GM23338 (cell line): ENCODE measurements at regions not wholly inside any gene's neighbourhood (a gene's known extent, or its start where the extent isn't known, plus 50 kb on each side); places are given as distances from the start of the nearest gene placed in this dataset.

ENCODE experiments used
- ATAC-seq: fragments of 200-7000 bp; cut with Tn5 transposase; 3 replicates; pipeline ENCODE4 v1.9.1; 2020
- DNase-seq: peaks from one replicate; pipeline ENCODE4 v3.0.0-alpha.2; 2015; ENCODE audit warnings: low spot score
- H2AFZ ChIP-seq: fragments of 200-600 bp; sonication (generic); 2 replicates; pipeline ENCODE4 v1.8.0; 2016; ENCODE audit warnings: antibody characterized with exemption, mild to moderate bottlenecking, moderate library complexity
- H3F3A ChIP-seq: fragments of 200-600 bp; sonication (generic); replicated peaks from 2 replicates; pipeline ENCODE4 v1.8.0; 2017; ENCODE audit warnings: antibody characterized with exemption, mixed run types, low read depth
- H3K27ac ChIP-seq: fragments of 200-600 bp; sonication (generic); 2 replicates; pipeline ENCODE4 v1.6.1; 2016; ENCODE audit warnings: low read depth
- H3K27me3 ChIP-seq: fragments of 200-600 bp; sonication (generic); 2 replicates; pipeline ENCODE4 v1.8.0; 2016; ENCODE audit warnings: mild to moderate bottlenecking, mixed run types, moderate library complexity; ENCODE audit not compliant: insufficient read depth
- H3K36me3 ChIP-seq: fragments of 200-600 bp; sonication (generic); 2 replicates; pipeline ENCODE4 v1.8.0; 2016; ENCODE audit warnings: mild to moderate bottlenecking; ENCODE audit not compliant: insufficient read depth
- H3K4me1 ChIP-seq: fragments of 200-600 bp; sonication (generic); 2 replicates; pipeline ENCODE4 v1.8.0; 2016; ENCODE audit warnings: mild to moderate bottlenecking, moderate library complexity; ENCODE audit not compliant: insufficient read depth
- H3K4me2 ChIP-seq: fragments of 200-600 bp; sonication (generic); 2 replicates; pipeline ENCODE4 v1.7.1; 2017; ENCODE audit warnings: mixed run types
- H3K4me3 ChIP-seq: fragments of 200-600 bp; sonication (generic); 2 replicates; pipeline ENCODE4 v1.6.1; 2016; ENCODE audit warnings: mixed run types
- H3K79me2 ChIP-seq: fragments of 200-600 bp; sonication (generic); replicated peaks from 2 replicates; pipeline ENCODE4 v1.8.0; 2017; ENCODE audit warnings: mild to moderate bottlenecking; ENCODE audit not compliant: insufficient read depth
- H3K9me2 ChIP-seq: fragments of 200-600 bp; sonication (generic); 2 replicates; pipeline ENCODE4 v1.8.0; 2017; ENCODE audit not compliant: insufficient read depth
- H4K20me1 ChIP-seq: fragments of 200-600 bp; sonication (generic); replicated peaks from 2 replicates; pipeline ENCODE4 v1.8.0; 2017; ENCODE audit warnings: mild to moderate bottlenecking; ENCODE audit not compliant: insufficient read depth
- H3K27ac Mint-ChIP-seq: 2 replicates; pipeline ENCODE4 v1.8.0; 2020; ENCODE audit warnings: inconsistent platforms, mild to moderate bottlenecking, moderate library complexity, mixed read lengths
- H3K27me3 Mint-ChIP-seq: 3 replicates; pipeline ENCODE4 v1.8.0; 2022; ENCODE audit warnings: low read depth, mild to moderate bottlenecking, moderate library complexity, mixed read lengths, inconsistent platforms; ENCODE audit not compliant: insufficient read depth, poor library complexity
- H3K36me3 Mint-ChIP-seq: 3 replicates; pipeline ENCODE4 v1.8.0; 2021; ENCODE audit warnings: low read depth, mild to moderate bottlenecking, inconsistent platforms, moderate library complexity, mixed read lengths
- H3K4me1 Mint-ChIP-seq: 3 replicates; pipeline ENCODE4 v1.8.0; 2020; ENCODE audit warnings: mild to moderate bottlenecking, inconsistent platforms, mixed read lengths
- H3K4me3 Mint-ChIP-seq: 3 replicates; pipeline ENCODE4 v1.8.0; 2021; ENCODE audit warnings: moderate library complexity, mild to moderate bottlenecking, inconsistent platforms, mixed read lengths
- H3K9me3 Mint-ChIP-seq: 3 replicates; pipeline ENCODE4 v1.8.0; 2020; ENCODE audit warnings: moderate library complexity, mild to moderate bottlenecking, inconsistent platforms, mixed read lengths
- CREB1 ChIP-seq: fragments of 250-450 bp; sonication (Bioruptor Pico); IDR thresholded peaks from 2 replicates; pipeline ENCODE4 v1.5.0; 2020; ENCODE audit warnings: low read depth, mild to moderate bottlenecking, moderate library complexity
- EZH2 ChIP-seq: fragments of 200-600 bp; sonication (generic); IDR thresholded peaks from one replicate; pipeline ENCODE4 v1.8.0; 2017; ENCODE audit warnings: antibody characterized with exemption, mild to moderate bottlenecking, low read depth; ENCODE audit not compliant: unreplicated experiment
- EZH2phosphoT487 ChIP-seq: fragments of 200-600 bp; sonication (generic); IDR thresholded peaks from one replicate; pipeline ENCODE4 v1.8.1; 2018; ENCODE audit warnings: antibody characterized with exemption; ENCODE audit not compliant: unreplicated experiment
- JUNB ChIP-seq: IDR thresholded peaks from one replicate; pipeline ENCODE4 v1.6.1; 2016; ENCODE audit warnings: antibody characterized with exemption; ENCODE audit not compliant: unreplicated experiment
- NANOG ChIP-seq: IDR thresholded peaks from 2 replicates; pipeline ENCODE4 v1.6.1; 2016; ENCODE audit warnings: antibody characterized with exemption, borderline replicate concordance
- POLR2AphosphoS5 ChIP-seq: IDR thresholded peaks from 2 replicates; pipeline ENCODE4 v1.6.1; 2016; ENCODE audit warnings: antibody characterized with exemption, low read depth
- REST ChIP-seq: IDR thresholded peaks from one replicate; pipeline ENCODE4 v1.6.1; 2018; ENCODE audit warnings: antibody characterized with exemption; ENCODE audit not compliant: unreplicated experiment
- STAT1 ChIP-seq: IDR thresholded peaks from one replicate; pipeline ENCODE4 v1.6.1; 2016; ENCODE audit warnings: antibody characterized with exemption; ENCODE audit not compliant: unreplicated experiment
- ZNF114 ChIP-seq: fragments of 250-450 bp; sonication (Bioruptor Pico); IDR thresholded peaks from 2 replicates; pipeline ENCODE4 v1.5.0; 2020; ENCODE audit warnings: mild to moderate bottlenecking, moderate library complexity
- ZNF331 ChIP-seq: fragments of 250-450 bp; sonication (Bioruptor Pico); IDR thresholded peaks from 2 replicates; pipeline ENCODE4 v1.5.0; 2020; ENCODE audit warnings: low read depth, mild to moderate bottlenecking, moderate library complexity
- TF ChIP-seq, protein P1 (sequence below): IDR thresholded peaks from 2 replicates; pipeline ENCODE4 v1.6.1; 2016; ENCODE audit warnings: antibody characterized with exemption
- TF ChIP-seq, protein P2 (sequence below): fragments of 250-450 bp; sonication (Bioruptor Pico); IDR thresholded peaks from 2 replicates; pipeline ENCODE4 v1.5.0; 2020; ENCODE audit warnings: mild to moderate bottlenecking, moderate library complexity
- TF ChIP-seq, protein P3 (sequence below), 2 experiments: fragments of 200-600 bp in 1 of 2; sonication (generic) in 1 of 2; conservative IDR thresholded peaks; 2 replicates each; pipeline versions ENCODE4 v1.5.1 to v1.6.1; 2016 to 2017; ENCODE audit warnings: antibody characterized with exemption in 2 of 2, low read depth in 2 of 2, mild to moderate bottlenecking in 2 of 2, moderate library complexity in 1 of 2

DNA sequence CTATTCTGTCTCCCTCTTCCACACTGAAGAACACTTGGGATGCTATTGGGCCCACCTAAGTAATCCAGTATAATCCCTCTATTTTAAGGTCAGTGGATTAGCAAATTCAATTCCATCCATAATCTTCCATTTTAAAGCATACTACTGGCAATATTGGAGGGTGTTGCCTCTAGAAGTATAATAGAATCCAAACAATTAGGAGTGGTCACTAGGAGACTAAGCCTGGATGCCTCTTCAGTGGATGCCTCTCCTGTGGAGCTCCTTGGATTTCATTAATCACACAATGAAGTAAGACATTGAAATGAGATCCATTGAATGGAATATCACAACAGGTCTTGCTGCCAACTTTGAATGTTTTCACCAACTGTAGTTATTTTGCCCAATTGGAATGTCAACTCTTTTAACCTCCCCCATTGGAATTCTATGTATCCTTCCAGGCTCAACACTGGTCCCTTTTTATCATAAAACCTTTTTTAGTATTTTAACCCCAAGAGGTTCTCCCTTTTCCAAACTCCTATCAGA is 311.6 kb downstream of the PLK2 start:
- Mint-ChIP-seq H3K9me3 (no peaks in the 10 kb centered on the region), H3K4me1 (no peaks in the 10 kb centered on the region), H3K27me3 (no peaks in the 10 kb centered on the region), H3K27ac (no peak overlapping the region), H3K4me3 (no peak overlapping the region), H3K36me3 (no peaks in the 10 kb centered on the region)
- TF ChIP-seq, protein P1, sequence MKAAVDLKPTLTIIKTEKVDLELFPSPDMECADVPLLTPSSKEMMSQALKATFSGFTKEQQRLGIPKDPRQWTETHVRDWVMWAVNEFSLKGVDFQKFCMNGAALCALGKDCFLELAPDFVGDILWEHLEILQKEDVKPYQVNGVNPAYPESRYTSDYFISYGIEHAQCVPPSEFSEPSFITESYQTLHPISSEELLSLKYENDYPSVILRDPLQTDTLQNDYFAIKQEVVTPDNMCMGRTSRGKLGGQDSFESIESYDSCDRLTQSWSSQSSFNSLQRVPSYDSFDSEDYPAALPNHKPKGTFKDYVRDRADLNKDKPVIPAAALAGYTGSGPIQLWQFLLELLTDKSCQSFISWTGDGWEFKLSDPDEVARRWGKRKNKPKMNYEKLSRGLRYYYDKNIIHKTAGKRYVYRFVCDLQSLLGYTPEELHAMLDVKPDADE = no peak
- TF ChIP-seq EZH2phosphoT487 (no peak), ZNF114 (CRISPR knock-in tag) (no peak), REST (no peak), STAT1 (no peak), CREB1 (CRISPR knock-in tag) (no peak), ZNF331 (CRISPR knock-in tag) (no peak), EZH2 (no peak), POLR2AphosphoS5 (no peak), JUNB (no peak), NANOG (no peak)
- TF ChIP-seq, protein P2, sequence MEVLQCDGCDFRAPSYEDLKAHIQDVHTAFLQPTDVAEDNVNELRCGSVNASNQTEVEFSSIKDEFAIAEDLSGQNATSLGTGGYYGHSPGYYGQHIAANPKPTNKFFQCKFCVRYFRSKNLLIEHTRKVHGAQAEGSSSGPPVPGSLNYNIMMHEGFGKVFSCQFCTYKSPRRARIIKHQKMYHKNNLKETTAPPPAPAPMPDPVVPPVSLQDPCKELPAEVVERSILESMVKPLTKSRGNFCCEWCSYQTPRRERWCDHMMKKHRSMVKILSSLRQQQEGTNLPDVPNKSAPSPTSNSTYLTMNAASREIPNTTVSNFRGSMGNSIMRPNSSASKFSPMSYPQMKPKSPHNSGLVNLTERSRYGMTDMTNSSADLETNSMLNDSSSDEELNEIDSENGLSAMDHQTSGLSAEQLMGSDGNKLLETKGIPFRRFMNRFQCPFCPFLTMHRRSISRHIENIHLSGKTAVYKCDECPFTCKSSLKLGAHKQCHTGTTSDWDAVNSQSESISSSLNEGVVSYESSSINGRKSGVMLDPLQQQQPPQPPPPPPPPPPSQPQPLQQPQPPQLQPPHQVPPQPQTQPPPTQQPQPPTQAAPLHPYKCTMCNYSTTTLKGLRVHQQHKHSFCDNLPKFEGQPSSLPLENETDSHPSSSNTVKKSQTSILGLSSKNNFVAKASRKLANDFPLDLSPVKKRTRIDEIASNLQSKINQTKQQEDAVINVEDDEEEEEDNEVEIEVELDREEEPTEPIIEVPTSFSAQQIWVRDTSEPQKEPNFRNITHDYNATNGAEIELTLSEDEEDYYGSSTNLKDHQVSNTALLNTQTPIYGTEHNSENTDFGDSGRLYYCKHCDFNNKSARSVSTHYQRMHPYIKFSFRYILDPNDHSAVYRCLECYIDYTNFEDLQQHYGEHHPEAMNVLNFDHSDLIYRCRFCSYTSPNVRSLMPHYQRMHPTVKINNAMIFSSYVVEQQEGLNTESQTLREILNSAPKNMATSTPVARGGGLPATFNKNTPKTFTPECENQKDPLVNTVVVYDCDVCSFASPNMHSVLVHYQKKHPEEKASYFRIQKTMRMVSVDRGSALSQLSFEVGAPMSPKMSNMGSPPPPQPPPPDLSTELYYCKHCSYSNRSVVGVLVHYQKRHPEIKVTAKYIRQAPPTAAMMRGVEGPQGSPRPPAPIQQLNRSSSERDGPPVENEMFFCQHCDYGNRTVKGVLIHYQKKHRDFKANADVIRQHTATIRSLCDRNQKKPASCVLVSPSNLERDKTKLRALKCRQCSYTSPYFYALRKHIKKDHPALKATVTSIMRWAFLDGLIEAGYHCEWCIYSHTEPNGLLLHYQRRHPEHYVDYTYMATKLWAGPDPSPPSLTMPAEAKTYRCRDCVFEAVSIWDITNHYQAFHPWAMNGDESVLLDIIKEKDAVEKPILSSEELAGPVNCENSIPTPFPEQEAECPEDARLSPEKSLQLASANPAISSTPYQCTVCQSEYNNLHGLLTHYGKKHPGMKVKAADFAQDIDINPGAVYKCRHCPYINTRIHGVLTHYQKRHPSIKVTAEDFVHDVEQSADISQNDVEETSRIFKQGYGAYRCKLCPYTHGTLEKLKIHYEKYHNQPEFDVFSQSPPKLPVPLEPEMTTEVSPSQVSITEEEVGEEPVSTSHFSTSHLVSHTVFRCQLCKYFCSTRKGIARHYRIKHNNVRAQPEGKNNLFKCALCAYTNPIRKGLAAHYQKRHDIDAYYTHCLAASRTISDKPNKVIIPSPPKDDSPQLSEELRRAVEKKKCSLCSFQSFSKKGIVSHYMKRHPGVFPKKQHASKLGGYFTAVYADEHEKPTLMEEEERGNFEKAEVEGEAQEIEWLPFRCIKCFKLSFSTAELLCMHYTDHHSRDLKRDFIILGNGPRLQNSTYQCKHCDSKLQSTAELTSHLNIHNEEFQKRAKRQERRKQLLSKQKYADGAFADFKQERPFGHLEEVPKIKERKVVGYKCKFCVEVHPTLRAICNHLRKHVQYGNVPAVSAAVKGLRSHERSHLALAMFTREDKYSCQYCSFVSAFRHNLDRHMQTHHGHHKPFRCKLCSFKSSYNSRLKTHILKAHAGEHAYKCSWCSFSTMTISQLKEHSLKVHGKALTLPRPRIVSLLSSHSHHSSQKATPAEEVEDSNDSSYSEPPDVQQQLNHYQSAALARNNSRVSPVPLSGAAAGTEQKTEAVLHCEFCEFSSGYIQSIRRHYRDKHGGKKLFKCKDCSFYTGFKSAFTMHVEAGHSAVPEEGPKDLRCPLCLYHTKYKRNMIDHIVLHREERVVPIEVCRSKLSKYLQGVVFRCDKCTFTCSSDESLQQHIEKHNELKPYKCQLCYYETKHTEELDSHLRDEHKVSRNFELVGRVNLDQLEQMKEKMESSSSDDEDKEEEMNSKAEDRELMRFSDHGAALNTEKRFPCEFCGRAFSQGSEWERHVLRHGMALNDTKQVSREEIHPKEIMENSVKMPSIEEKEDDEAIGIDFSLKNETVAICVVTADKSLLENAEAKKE (CRISPR knock-in tag) = no peak
- TF ChIP-seq, protein P3, sequence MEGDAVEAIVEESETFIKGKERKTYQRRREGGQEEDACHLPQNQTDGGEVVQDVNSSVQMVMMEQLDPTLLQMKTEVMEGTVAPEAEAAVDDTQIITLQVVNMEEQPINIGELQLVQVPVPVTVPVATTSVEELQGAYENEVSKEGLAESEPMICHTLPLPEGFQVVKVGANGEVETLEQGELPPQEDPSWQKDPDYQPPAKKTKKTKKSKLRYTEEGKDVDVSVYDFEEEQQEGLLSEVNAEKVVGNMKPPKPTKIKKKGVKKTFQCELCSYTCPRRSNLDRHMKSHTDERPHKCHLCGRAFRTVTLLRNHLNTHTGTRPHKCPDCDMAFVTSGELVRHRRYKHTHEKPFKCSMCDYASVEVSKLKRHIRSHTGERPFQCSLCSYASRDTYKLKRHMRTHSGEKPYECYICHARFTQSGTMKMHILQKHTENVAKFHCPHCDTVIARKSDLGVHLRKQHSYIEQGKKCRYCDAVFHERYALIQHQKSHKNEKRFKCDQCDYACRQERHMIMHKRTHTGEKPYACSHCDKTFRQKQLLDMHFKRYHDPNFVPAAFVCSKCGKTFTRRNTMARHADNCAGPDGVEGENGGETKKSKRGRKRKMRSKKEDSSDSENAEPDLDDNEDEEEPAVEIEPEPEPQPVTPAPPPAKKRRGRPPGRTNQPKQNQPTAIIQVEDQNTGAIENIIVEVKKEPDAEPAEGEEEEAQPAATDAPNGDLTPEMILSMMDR (conservative IDR thresholded peaks at IDR 0.05; ENCODE audit: low read depth in 2 of 2) = no peak
- H3K4me3 ChIP-seq = no peak overlapping the region
- H3K27ac ChIP-seq = no peak overlapping the region
- H3K27me3 ChIP-seq = no peaks in the 10 kb centered on the region
- no peaks in the 10 kb centered on the region for H3K79me2 ChIP-seq
- H3K9me2 ChIP-seq = peaks cover 4% of the 10 kb centered on the region; the same call in 1 of the 2 replicates
- H3K4me2 ChIP-seq = no peak overlapping the region
- DNase-seq (no peak), ATAC-seq (no peak)
- no peaks in the 10 kb centered on the region for H3K36me3 ChIP-seq
- no peaks in the 10 kb centered on the region for H3K4me1 ChIP-seq
- H3F3A ChIP-seq = no peaks in the 10 kb centered on the region
- no peaks in the 10 kb centered on the region for H4K20me1 ChIP-seq
- no peak overlapping the region for H2AFZ ChIP-seq
